ENCODE measurements at regions not wholly inside any gene's neighbourhood (a gene's known extent, or its start where the extent isn't known, plus 50 kb on each side); places are given as distances from the start of the nearest gene placed in this dataset.

- Mint-ChIP-seq H3K4me1 (no peaks in the 10 kb centered on the region), H3K27me3 (no peaks in the 10 kb centered on the region), H3K9me3 (ENCODE audit: insufficient read depth) (no peaks in the 10 kb centered on the region), H3K4me3 (no peak overlapping the region), H3K27ac (no peak overlapping the region)
- DNase-seq (no peak), ATAC-seq (ENCODE audit: low read depth) (no peak)
- Histone ChIP-seq H3K9ac (ENCODE audit: low read length) (no peak overlapping the region), H3K4me1 (ENCODE audit: control insufficient read depth in 2 of 2, insufficient read depth in 2 of 2, low read length in 2 of 2) (no peaks in the 10 kb centered on the region), H3K27ac (ENCODE audit: low read length in 2 of 2) (no peak overlapping the region), H4K20me1 (ENCODE audit: control insufficient read depth, insufficient read depth, low read length, poor library complexity, severe bottlenecking) (no peaks in the 10 kb centered on the region), H3K4me2 (replicated peaks; ENCODE audit: low read depth, low read length, poor library complexity, severe bottlenecking) (no peak overlapping the region), H3K36me3 (replicated peaks in 1 of 2; ENCODE audit: control extremely low read depth in 1 of 2, control insufficient read depth in 1 of 2, extremely low read depth in 1 of 2, insufficient read depth in 2 of 2, low read length in 1 of 2) (no peaks in the 10 kb centered on the region), H3K79me2 (ENCODE audit: control insufficient read depth, insufficient read depth, low read length) (no peaks in the 10 kb centered on the region), H3K9me3 (ENCODE audit: control extremely low read depth in 1 of 3, control insufficient read depth in 2 of 3, insufficient read depth in 1 of 3, low read length in 2 of 3) (peaks cover 0 to 1% (median 0%) of the 10 kb centered on the region in 3 donors), H3K27me3 (replicated peaks in 1 of 4; ENCODE audit: control extremely low read depth in 1 of 4, control insufficient read depth in 3 of 4, insufficient read depth in 4 of 4, low read length in 3 of 4) (no peaks in the 10 kb centered on the region), H2AFZ (ENCODE audit: insufficient read depth, low read depth, low read length, poor library complexity, severe bottlenecking) (no peak overlapping the region), H3K4me3 (ENCODE audit: control extremely low read depth in 1 of 5, extremely low read depth in 1 of 5, insufficient read depth in 1 of 5, low read depth in 2 of 5, low read length in 4 of 5) (no peak overlapping the region)
- ChIA-PET CTCF (no interaction called here), POLR2A (no interaction called here)
- TF ChIP-seq CTCF (IDR thresholded peaks at IDR 0.05) (no peak), EZH2 (IDR thresholded peaks at IDR 0.05; ENCODE audit: borderline replicate concordance, insufficient read depth, low read depth, low read length, poor library complexity, severe bottlenecking) (no peak)
- intact Hi-C loops (cut with micrococcal nuclease), result no loop called here
Measured at GRCh38 chr2:18286897-18287296, 273.6 kb downstream of the RDH14 start.

GRCh38 chr2:18284331-18284730, 276.1 kb downstream of the RDH14 start:
- no CpG with 5 or more reads among the region's 4 CpGs for WGBS (ENCODE audit: insufficient coverage)
- ChIA-PET POLR2A (no interaction called here), CTCF (no interaction called here)
- no peaks in the 10 kb centered on the region for H3K4me1 ChIP-seq (ENCODE audit: control insufficient read depth in 2 of 2, insufficient read depth in 2 of 2, low read length in 2 of 2)
- H3K27me3 Mint-ChIP-seq, result peaks cover 5% of the 10 kb centered on the region
- H3K9me3 ChIP-seq (ENCODE audit: control extremely low read depth in 1 of 3, control insufficient read depth in 2 of 3, insufficient read depth in 1 of 3, low read length in 2 of 3), result peaks cover 0 to 1% (median 0%) of the 10 kb centered on the region in 3 donors
- H3K27me3 ChIP-seq (replicated peaks in 1 of 4; ENCODE audit: control extremely low read depth in 1 of 4, control insufficient read depth in 3 of 4, insufficient read depth in 4 of 4, low read length in 3 of 4), result no peaks in the 10 kb centered on the region
- DNase-seq (no peak), ATAC-seq (ENCODE audit: low read depth) (no peak)
- H3K36me3 ChIP-seq (replicated peaks in 1 of 2; ENCODE audit: control extremely low read depth in 1 of 2, control insufficient read depth in 1 of 2, extremely low read depth in 1 of 2, insufficient read depth in 2 of 2, low read length in 1 of 2), result no peaks in the 10 kb centered on the region
- H3K79me2 ChIP-seq (ENCODE audit: control insufficient read depth, insufficient read depth, low read length), result no peaks in the 10 kb centered on the region
- H3K9me3 Mint-ChIP-seq (ENCODE audit: insufficient read depth), result no peaks in the 10 kb centered on the region
- H3K4me3 Mint-ChIP-seq, result no peak overlapping the region
- no peaks in the 10 kb centered on the region for H4K20me1 ChIP-seq (ENCODE audit: control insufficient read depth, insufficient read depth, low read length, poor library complexity, severe bottlenecking)
- no peak overlapping the region for H3K4me3 ChIP-seq (ENCODE audit: control extremely low read depth in 1 of 5, extremely low read depth in 1 of 5, insufficient read depth in 1 of 5, low read depth in 2 of 5, low read length in 4 of 5)
- no peak overlapping the region for H3K4me2 ChIP-seq (replicated peaks; ENCODE audit: low read depth, low read length, poor library complexity, severe bottlenecking)
- H3K27ac ChIP-seq (ENCODE audit: low read length in 2 of 2), result no peak overlapping the region
- H3K27ac Mint-ChIP-seq, result no peak overlapping the region
- no peaks in the 10 kb centered on the region for H3K4me1 Mint-ChIP-seq
- H3K9ac ChIP-seq (ENCODE audit: low read length), result no peak overlapping the region
- TF ChIP-seq CTCF (IDR thresholded peaks at IDR 0.05) (no peak), EZH2 (IDR thresholded peaks at IDR 0.05; ENCODE audit: borderline replicate concordance, insufficient read depth, low read depth, low read length, poor library complexity, severe bottlenecking) (no peak)
- no peak overlapping the region for H2AFZ ChIP-seq (ENCODE audit: insufficient read depth, low read depth, low read length, poor library complexity, severe bottlenecking)
- intact Hi-C loops (cut with micrococcal nuclease), result no loop called here

All from B cell (primary cell).